HG03342 (cell line): ENCODE measurements at regions not wholly inside any gene's neighbourhood (a gene's known extent, or its start where the extent isn't known, plus 50 kb on each side); places are given as distances from the start of the nearest gene placed in this dataset.

Experiments used
- ATAC-seq: cut with Tn5 transposase; IDR thresholded peaks from one replicate; pipeline ENCODE4 v1.9.1; 2021; ENCODE audit warnings: mild to moderate bottlenecking, moderate library complexity; ENCODE audit not compliant: unreplicated experiment

DNA sequence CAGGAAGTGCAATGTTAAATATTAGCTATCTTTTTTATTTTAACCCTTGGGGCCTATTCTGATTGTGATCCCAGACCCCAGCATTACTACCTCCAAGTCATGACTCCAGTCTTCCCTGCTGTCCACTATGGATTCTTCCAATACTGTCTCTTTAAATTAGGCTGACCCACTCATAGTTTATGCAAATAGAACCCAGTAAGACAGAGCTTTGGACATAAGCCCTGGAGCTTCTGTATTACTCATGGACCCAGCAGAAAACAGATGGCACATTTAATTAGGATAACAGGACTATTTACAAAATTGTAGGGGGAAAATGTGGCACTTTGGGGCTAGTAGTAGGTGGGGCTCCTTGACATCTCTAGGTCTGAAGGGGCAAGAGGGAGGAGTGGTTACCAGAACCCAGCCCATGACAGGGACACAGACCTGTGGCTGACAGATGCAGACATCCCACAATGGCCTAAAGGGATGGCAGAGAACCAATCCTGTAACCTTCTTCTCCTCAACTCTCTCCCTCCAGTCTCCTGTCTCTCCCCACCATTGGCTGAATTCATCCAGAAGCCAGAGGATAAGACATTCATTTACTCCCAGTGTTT, 233.5 kb downstream of the OMA1 start:
- ATAC-seq, result no peak

DNA sequence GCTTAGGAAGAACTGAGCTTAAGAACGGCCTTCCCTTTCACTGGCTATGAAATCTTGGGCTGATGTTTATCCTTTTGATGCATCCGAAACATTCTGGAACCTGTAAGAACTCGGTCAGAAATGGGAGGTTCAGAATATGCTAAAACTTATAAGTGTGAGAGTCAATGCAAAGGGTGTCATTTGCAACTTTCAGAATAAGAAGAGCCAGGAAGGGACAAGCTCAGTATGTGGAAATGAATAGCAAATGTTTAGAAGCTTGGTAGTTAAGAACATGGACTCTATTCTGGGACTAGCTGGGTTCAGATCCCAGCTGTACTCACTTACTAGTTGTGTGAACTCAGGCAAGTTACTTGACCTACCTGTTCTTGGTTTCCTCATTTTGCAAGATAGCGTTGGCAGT, 234.1 kb downstream of the OMA1 start:
- ATAC-seq, result no peak

DNA sequence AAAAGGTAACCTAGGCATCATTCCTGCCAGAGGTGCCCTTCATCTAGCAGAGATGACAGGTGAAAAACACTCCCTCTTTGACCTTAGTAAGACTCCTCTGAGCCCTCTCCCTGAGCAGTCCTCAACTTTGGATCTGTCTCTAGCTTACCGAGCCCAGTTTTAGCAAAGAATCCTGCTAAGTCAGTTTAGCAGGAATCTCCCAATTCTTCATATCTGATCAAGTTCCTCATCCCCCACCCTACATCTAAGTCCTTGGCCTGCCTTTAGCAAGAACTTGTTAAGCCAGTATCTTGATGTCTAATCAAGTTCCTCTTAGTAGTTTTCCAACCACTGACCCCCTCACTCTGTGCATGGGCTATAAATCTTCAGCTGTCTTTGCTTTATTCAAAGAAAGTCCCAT, 235.6 kb downstream of the OMA1 start:
- ATAC-seq, result no peak

DNA sequence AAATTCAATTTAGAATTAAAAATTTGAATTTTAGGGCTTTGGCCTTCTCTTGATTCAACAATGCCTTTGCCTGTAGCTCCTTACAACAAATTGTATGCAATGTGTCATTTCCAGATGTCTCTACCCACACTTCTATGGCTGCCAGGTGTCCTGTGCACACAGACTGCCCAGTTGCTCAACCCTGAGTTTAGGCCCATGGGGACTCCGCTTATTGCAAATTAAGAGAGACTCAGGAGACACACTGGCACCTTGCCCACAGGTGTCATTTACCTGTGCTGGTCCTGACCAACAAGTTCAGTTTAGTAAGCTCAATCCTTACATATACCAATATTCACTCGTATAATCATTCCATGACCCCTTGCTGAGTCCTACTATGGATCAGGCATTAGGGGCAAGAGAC, 236.1 kb downstream of the OMA1 start:
- ATAC-seq, result no peak

DNA sequence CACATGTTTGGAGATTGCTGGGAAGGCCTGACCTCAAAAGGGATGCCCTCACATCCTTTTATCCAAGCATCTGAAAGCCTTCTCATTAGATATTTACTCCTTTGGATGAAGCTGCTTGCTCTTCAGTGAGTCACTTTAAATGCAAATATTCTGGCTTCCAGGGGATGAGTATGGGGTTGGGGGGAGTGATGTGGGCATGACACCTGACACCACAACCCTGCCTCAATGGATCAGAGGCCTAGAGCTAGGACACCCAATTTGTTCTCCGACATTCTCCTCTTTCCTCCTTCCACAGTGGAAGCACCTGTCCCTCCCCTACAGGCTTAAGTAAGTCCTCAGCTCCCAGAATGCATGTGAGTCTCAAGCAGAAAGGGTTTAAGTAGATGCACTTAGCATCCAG, 238.3 kb downstream of the OMA1 start:
- no peak for ATAC-seq

DNA sequence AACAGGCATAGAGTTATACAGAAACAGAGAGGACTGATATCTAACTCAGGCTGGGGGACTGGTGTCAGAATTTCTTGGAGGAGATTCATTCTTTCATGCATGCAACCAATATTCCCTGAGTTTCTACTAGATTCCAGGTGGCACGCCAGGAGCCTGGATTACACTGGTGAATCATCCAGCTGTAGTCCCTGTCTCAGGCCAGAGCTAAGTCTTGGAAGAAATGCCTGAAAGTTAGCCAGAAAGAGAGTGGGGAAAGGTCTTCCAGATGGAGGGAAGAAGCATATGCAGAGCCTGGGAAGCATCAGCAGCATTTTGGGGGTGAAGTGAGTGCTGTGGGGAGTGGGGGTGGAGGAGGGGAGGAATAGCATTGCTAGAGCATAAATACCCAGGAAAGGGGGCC, 239.1 kb downstream of the OMA1 start:
- ATAC-seq, result no peak

DNA sequence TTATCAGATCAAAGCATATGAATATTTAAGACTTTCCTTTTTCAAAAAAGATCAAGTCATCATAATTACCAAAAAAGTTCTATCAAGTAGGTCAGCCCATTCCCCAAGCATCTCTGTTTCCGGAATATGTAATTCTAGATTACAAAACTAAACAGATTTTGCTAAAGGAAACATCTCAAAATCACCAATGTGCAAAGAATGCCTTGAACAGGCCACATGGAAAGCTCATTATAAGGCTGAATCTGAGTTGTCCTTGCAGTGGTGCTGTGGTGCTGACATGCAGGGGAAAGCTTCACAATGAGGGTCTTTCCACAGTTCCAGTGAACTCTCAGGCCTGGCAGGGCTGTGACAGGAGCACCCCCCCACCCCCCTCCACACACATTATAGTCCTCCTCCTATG, 240.9 kb downstream of the OMA1 start:
- no peak for ATAC-seq

DNA sequence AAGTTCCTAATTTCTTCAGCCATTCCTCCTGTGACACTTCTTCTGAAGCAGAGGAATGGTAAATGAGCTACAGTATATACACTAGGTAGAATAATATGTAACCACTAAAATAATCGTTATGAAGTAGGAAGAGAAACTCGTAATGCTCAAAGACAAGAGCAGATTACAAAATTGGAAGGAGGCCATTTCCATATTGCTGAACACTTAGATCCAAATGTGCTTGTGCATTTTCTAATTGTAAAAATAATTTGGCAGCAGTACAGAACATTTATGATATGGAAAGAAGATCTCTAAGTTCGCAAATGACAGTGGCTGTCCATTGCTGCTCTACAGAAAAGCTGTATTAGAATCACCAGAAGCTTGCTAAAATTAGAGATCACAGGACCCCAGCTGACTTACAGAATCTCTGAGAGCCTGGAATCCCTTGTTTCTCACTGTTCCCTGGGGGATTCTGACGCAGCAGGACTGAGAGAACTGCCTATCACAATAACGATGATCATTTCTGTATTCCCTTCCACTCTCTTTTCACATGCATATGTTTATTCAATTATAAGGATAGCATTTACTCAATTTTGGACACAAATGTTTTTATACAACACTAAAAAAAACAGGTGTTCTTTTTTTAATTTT, 242.1 kb downstream of the OMA1 start:
- no peak for ATAC-seq

DNA sequence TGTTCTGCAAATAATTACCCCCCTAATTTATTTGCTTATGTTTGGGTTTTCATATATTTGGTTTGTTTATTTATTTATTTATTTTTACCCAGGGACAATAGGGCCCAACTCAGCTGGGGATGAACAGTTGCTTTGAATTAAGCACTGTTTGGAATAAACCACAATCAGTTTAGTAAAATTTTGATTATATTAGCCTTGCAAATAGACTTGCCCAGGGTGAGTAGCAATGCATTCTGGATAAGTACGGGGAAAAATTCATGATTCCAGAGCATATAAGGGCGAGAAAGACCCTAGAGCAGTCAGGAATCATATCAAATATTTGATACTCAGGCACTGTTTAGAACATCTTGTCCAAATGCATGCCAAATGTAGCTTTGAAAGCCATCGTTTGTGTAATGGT, 242.7 kb downstream of the OMA1 start:
- no peak for ATAC-seq

DNA sequence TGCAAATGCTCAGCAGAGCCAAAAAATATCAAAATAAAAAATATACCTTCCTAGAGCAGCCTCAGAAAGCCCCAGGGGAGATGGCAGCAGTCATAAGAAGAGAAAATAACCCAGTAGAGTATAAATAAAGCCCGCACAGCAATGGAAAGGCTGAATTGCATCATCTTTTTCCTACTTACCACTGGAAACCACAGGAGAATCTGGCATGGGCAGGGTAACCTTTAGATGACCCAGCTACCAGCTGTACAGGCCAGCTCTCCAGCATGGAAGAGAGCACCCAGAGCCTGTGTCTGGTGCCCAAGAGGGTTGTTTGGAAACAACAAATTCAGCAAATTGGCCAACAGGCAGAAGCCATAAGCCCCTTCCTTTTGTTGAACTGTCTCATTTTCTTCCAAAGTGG, 253.1 kb downstream of the OMA1 start:
- no peak for ATAC-seq

DNA sequence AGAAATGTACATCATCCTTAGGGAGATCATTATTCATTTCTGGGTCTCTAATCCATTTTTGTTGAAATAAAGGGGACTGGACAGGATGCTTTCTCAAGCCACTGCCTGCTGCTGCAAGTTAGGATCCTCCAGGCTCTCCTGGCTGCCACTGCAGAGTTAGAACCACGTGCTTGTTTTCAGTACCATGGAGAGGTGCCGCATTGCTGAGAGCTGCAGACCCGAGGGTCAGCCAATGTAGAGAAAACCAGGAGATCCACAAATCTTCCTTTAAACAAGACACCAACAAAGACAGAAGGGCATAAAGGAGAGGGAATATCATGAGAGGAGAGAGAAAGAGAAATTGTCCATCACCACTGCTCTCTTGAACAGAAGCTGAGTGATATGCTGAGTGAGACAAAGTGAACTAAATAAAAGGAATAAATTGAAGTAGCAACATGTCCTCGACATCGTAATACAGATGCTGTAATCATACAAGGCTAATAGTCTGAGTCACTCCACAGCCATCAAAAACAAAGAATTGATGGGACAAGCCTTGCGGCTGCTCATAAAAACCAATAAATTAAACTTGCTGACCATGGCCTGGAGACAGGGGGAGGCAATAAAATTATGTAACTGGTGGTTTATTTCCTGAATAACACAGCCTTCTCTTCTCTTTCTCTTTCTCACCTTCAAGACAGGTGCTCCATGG, 255.7 kb downstream of the OMA1 start:
- ATAC-seq, result no peak

DNA sequence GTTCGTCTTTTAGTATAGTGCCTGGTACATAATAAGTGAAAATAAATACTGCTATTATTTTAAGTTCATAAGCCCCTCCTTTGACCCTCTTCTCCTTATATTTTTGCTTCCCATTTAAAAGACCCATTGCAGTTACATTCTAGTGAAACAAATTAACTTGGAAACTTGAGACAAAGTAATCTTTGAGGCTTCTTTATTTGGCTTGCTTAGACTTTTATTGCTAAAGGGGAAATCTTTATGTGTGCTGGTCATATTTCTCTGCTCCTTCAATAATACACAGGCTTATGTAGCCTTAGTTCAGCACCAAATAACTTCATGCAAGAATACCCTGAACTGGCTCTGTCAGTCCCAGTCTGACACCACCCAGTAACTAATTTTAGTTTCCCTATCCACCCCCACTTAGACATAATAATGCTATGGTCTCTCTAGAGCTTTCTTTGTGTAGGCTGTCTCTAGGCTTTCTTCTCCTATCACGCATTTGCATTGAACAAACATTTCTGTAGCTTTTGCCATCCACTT, 257.8 kb downstream of the OMA1 start:
- ATAC-seq, result no peak

DNA sequence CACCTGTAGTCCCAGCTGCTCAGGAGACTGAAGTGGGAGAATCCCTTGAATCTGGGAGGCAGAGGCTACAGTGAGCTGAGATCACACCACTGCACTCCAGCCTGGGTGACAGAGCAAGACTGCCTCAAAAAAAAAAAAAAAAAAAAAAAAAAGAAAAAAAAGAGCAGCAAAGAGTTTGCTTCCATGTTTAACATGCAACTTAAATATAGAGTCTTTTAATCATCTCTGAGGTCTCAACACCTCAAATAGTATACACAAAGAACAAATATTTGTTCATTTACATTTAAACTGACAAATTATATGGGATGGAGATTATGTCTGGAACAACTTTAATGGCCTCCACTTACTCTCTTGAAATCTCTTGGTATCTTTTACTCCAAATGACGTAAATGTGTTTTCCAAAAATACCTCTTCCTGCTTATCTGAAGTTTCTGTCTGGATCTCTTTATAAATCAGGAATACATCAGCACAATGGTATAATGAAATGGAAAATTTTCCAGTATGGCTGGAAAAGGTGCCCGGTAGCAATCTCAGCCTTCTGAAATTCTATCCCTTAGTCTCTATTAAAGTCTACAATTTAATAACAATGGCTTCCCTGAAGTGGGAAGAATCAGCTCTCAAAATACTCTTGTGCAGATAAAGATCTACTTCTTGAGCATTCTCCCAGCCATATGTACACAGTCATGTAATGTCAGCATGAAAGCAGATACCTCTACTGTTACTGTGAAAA, 258.5 kb downstream of the OMA1 start:
- no peak for ATAC-seq

DNA sequence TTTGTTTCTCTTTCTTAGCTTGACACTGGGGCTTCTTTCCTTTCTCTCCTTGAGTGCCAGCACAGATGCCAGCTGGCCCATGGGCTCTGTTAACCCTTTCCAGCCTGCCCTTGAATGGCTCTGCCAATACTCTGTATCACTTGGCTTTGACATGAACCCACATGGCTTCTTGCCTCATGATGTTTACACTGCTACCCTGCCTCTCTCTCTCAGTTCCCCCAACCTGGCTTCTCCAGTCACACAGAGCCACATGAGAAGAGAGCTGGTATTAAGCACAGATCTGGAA, 262.4 kb downstream of the OMA1 start:
- no peak for ATAC-seq

DNA sequence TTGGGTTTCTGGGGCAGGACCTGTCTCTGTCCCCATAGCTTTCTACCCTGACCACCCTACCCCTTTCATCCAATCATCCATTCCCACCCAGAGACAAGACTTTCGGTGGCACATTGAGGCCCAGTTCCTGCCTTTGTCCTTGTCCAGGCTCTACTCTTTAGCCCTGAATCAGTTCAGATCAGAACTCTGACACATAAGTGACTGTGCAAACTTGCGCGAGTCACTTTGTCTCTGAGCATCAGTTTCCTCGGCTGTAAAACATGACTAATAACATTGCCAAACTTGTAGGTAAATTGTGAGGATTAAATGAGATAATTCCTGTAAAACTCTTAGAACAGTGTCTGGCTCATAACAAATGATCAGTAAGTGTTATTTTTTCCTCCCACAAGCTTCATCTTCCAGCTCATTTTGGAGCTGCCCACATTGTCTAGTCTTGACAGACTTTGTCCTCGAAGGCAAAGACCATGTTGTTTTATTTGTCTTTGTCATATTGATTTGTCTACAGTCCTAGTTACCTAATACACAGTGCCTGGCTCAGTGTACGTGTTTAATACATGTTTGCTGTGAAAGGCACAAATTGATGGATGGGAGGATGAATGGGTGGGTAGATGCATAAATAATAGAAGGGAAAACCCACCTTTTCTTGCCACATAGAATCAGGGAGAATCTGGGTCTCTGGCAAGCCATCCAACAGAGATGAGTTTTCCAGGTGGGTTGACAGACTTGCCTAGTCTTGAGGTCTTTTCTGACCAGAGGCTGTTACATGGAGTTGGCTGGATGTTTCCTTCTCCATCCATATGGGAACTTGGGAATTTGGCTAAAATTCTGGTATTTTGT, 262.9 kb downstream of the OMA1 start:
- no peak for ATAC-seq

DNA sequence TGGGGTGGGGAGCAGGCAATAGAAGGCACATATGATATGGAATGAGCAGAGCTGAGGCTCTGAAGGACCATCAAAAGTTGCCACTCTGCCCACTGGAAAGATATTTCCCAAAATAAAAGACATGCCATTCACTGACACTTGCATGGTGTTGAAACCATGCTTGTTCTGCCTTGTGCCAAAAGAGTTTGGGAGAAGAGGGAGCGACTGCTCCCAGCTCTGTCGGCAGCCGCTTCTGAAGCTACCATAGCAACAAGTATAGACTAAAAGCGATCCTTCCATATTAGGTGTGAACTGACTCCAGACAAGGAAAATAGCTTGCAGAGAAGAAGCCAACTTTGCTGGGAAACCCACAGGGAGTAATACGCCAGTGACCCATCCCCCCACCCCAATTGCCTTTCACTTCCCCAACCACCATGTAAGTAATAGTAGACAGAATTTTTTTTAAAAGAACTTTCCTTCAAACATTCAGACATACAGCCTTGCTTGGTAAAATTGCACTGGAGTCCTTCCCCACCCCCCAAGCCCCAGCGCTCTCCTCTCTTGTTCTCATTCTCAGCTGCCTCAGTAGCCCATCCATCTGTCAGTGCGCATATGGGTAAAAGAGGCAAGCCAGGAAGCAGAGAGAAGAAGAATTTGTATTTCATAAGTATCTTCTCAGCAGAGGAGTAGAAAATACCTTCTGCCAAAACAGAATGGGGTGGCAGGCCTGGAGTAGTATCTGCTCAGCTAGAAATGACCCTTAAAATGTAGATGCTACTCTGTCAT, 263.7 kb downstream of the OMA1 start:
- ATAC-seq, result no peak

DNA sequence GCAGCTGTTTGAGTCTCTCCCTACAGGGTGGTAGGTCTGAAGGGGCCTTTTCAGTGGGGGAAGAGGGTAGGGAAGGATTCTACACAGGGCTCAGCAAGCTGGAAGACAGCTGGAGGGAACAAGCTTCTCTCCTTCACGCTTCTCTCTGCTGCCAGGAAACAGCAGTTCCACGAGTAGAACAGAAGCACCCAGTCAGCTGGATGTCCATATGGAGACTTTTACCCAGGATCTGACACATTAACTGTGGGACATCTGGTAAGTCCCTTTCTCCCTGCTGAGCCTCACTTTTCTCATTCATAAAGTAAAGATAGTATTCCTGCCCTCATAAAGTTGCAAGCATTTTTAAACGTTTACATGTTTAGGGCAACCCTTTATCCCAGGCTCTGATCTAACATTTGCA, 280.3 kb downstream of the OMA1 start:
- ATAC-seq, result no peak

DNA sequence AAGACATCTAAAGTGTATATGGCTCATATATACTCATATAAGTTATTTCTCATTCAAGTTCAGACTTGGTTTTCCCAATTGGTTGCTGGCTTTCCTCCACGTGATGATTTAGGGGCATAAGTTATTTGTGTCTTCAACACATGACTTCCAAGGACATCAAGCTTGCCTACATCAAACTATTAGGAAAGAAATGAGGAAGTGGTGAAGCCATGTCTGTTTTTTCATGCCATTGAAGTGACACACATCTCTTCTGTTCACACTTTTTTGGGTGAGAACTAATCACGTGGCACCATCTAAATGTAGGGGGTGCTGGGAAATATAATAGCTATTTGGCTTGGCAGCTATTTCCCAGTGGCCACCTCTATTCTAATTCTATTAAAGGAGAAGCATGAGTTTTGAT, 282.1 kb downstream of the OMA1 start:
- no peak for ATAC-seq

DNA sequence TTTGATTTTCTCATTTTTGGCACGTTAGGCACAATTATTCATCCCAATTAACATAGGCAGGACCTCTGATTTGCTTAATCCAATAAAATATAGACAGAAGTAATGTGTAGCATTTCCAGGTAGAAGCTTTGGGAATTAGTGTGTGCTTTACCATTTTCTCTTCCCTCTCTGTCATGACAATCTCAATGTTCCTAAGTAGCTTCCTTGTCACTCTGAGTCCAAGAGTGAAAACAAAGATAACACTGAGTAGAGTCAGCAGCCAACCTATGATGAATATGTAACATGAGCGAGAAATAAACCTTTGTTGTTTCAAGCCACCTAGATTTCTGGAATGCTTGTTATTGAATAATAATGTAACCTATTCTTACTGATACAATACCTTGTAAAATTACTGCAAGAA, 283.8 kb downstream of the OMA1 start:
- no peak for ATAC-seq

DNA sequence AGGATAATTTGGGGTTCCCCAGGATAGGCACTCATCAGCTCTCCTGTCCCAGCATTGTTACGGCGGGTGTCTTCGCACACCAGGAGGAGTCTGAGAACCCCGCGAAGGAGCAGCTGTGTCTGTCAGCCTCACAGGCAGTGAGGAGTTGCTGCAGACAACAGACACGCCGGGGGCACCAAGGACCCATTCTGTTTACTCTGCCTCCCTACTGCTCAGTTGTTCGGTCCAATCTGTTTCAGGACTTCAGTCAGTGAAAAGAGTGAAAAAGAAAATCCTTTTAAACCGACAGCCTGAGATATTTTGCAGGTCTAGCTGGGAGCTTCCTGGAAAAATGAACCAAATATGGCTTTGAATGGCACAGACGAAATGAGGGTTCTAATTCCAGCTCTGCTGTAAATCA, 288.4 kb downstream of the OMA1 start:
- ATAC-seq, result no peak
